ENCODE measurements at regions not wholly inside any gene's neighbourhood (a gene's known extent, or its start where the extent isn't known, plus 50 kb on each side); places are given as distances from the start of the nearest gene placed in this dataset.

- no peak for DNase-seq
- no peaks in the 10 kb centered on the region for H3K27me3 Mint-ChIP-seq
- no peak overlapping the region for H3K27ac Mint-ChIP-seq
- no peaks in the 10 kb centered on the region for H3K27me3 ChIP-seq (ENCODE audit: insufficient read depth, low read length, poor library complexity, severe bottlenecking)
- ChIA-PET POLR2A (no interaction called here), CTCF (no interaction called here)
- H3K4me3 Mint-ChIP-seq: no peak overlapping the region
- H3K27ac ChIP-seq (ENCODE audit: low read depth, low read length): no peak overlapping the region
- peaks cover 13 to 32% (median 28%) of the 10 kb centered on the region in 5 donors for H3K9me3 Mint-ChIP-seq
- H3K36me3 Mint-ChIP-seq: no peaks in the 10 kb centered on the region
- no peaks in the 10 kb centered on the region for H3K36me3 ChIP-seq (ENCODE audit: insufficient read depth, low read length)
- H3K4me3 ChIP-seq (ENCODE audit: low read length): no peak overlapping the region
- no peaks in the 10 kb centered on the region for H3K4me1 Mint-ChIP-seq
- no peaks in the 10 kb centered on the region for H3K9me3 ChIP-seq (ENCODE audit: low read length)
- no peaks in the 10 kb centered on the region for H3K4me1 ChIP-seq (ENCODE audit: insufficient read depth, low read length)
These were observed 515.6 kb upstream of the SGO1 start for GRCh38 chr3:20701641-20702040.

GRCh38 chr3:20700714-20701113 lies 514.7 kb upstream of the SGO1 start:
- DNase-seq: no peak
- Mint-ChIP-seq H3K4me1 (no peaks in the 10 kb centered on the region), H3K27me3 (no peaks in the 10 kb centered on the region), H3K9me3 (peaks cover 9 to 28% (median 25%) of the 10 kb centered on the region in 5 donors), H3K27ac (no peak overlapping the region), H3K36me3 (peaks cover 0 to under 1% (median 0%) of the 10 kb centered on the region in 3 donors), H3K4me3 (no peak overlapping the region)
- Histone ChIP-seq H3K27me3 (ENCODE audit: insufficient read depth, low read length, poor library complexity, severe bottlenecking) (no peaks in the 10 kb centered on the region), H3K4me1 (ENCODE audit: insufficient read depth, low read length) (no peaks in the 10 kb centered on the region), H3K4me3 (ENCODE audit: low read length) (no peak overlapping the region), H3K27ac (ENCODE audit: low read depth, low read length) (no peak overlapping the region), H3K9me3 (ENCODE audit: low read length) (no peaks in the 10 kb centered on the region), H3K36me3 (ENCODE audit: insufficient read depth, low read length) (no peaks in the 10 kb centered on the region)
- CTCF ChIA-PET: no interaction called here
- POLR2A ChIA-PET: no interaction called here

- H3K27ac Mint-ChIP-seq: no peak overlapping the region
- H3K27ac ChIP-seq (ENCODE audit: low read depth, low read length): no peak overlapping the region
- no peak for DNase-seq
- no peaks in the 10 kb centered on the region for H3K9me3 ChIP-seq (ENCODE audit: low read length)
- peaks cover 0 to 4% (median 0%) of the 10 kb centered on the region in 3 donors for H3K36me3 Mint-ChIP-seq
- H3K4me3 ChIP-seq (ENCODE audit: low read length): no peak overlapping the region
- H3K4me1 ChIP-seq (ENCODE audit: insufficient read depth, low read length): no peaks in the 10 kb centered on the region
- no peaks in the 10 kb centered on the region for H3K27me3 ChIP-seq (ENCODE audit: insufficient read depth, low read length, poor library complexity, severe bottlenecking)
- H3K4me3 Mint-ChIP-seq: no peak overlapping the region
- H3K9me3 Mint-ChIP-seq: peaks cover 7 to 28% (median 27%) of the 10 kb centered on the region in 5 donors
- no peaks in the 10 kb centered on the region for H3K36me3 ChIP-seq (ENCODE audit: insufficient read depth, low read length)
- ChIA-PET POLR2A (no interaction called here), CTCF (no interaction called here)
- H3K27me3 Mint-ChIP-seq: no peaks in the 10 kb centered on the region
- no peaks in the 10 kb centered on the region for H3K4me1 Mint-ChIP-seq
These were observed 512.9 kb upstream of the SGO1 start for GRCh38 chr3:20698896-20699295.

- no peak overlapping the region for H3K27ac Mint-ChIP-seq
- H3K36me3 Mint-ChIP-seq: peaks cover 0 to 4% (median 0%) of the 10 kb centered on the region in 3 donors
- Histone ChIP-seq H3K27ac (ENCODE audit: low read depth, low read length) (no peak overlapping the region), H3K4me1 (ENCODE audit: insufficient read depth, low read length) (no peaks in the 10 kb centered on the region), H3K36me3 (ENCODE audit: insufficient read depth, low read length) (no peaks in the 10 kb centered on the region), H3K27me3 (ENCODE audit: insufficient read depth, low read length, poor library complexity, severe bottlenecking) (no peaks in the 10 kb centered on the region), H3K4me3 (ENCODE audit: low read length) (no peak overlapping the region), H3K9me3 (ENCODE audit: low read length) (no peaks in the 10 kb centered on the region)
- no peaks in the 10 kb centered on the region for H3K4me1 Mint-ChIP-seq
- ChIA-PET POLR2A (no interaction called here), CTCF (no interaction called here)
- H3K4me3 Mint-ChIP-seq: no peak overlapping the region
- no peaks in the 10 kb centered on the region for H3K27me3 Mint-ChIP-seq
- DNase-seq: no peak
- peaks cover 0 to 28% (median 23%) of the 10 kb centered on the region in 5 donors for H3K9me3 Mint-ChIP-seq
These were observed 510.6 kb upstream of the SGO1 start for GRCh38 chr3:20696388-20697150.

GRCh38 chr3:20692675-20693074 lies 506.7 kb upstream of the SGO1 start:
- Mint-ChIP-seq H3K9me3 (peaks cover 15 to 40% (median 23%) of the 10 kb centered on the region in 5 donors), H3K27ac (no peak overlapping the region), H3K4me1 (no peaks in the 10 kb centered on the region), H3K27me3 (no peaks in the 10 kb centered on the region), H3K36me3 (peaks cover 0 to 9% (median 0%) of the 10 kb centered on the region in 3 donors), H3K4me3 (no peak overlapping the region)
- H3K27ac ChIP-seq (ENCODE audit: low read depth, low read length): no peak overlapping the region
- DNase-seq: no peak
- no peaks in the 10 kb centered on the region for H3K4me1 ChIP-seq (ENCODE audit: insufficient read depth, low read length)
- no peaks in the 10 kb centered on the region for H3K27me3 ChIP-seq (ENCODE audit: insufficient read depth, low read length, poor library complexity, severe bottlenecking)
- H3K4me3 ChIP-seq (ENCODE audit: low read length): no peak overlapping the region
- H3K36me3 ChIP-seq (ENCODE audit: insufficient read depth, low read length): no peaks in the 10 kb centered on the region
- CTCF ChIA-PET: no interaction called here
- H3K9me3 ChIP-seq (ENCODE audit: low read length): peaks cover 2% of the 10 kb centered on the region
- POLR2A ChIA-PET: no interaction called here

- CTCF ChIA-PET: no interaction called here
- Histone ChIP-seq H3K27ac (ENCODE audit: low read depth, low read length) (no peak overlapping the region), H3K4me1 (ENCODE audit: insufficient read depth, low read length) (no peaks in the 10 kb centered on the region), H3K27me3 (ENCODE audit: insufficient read depth, low read length, poor library complexity, severe bottlenecking) (no peaks in the 10 kb centered on the region), H3K36me3 (ENCODE audit: insufficient read depth, low read length) (no peaks in the 10 kb centered on the region), H3K9me3 (ENCODE audit: low read length) (peaks cover 10% of the 10 kb centered on the region), H3K4me3 (ENCODE audit: low read length) (no peak overlapping the region)
- Mint-ChIP-seq H3K36me3 (no peaks in the 10 kb centered on the region), H3K27ac (no peak overlapping the region), H3K4me3 (no peak overlapping the region), H3K27me3 (no peaks in the 10 kb centered on the region), H3K4me1 (no peaks in the 10 kb centered on the region), H3K9me3 (peaks cover 26 to 55% (median 52%) of the 10 kb centered on the region in 5 donors)
- no peak for DNase-seq
- POLR2A ChIA-PET: no interaction called here
These were observed 497.9 kb upstream of the SGO1 start for GRCh38 chr3:20683910-20684309.

GRCh38 chr3:20682573-20682972 lies 496.6 kb upstream of the SGO1 start:
- no peaks in the 10 kb centered on the region for H3K4me1 Mint-ChIP-seq
- CTCF ChIA-PET: no interaction called here
- H3K27ac ChIP-seq (ENCODE audit: low read depth, low read length): no peak overlapping the region
- POLR2A ChIA-PET: no interaction called here
- no peak for DNase-seq
- H3K27me3 Mint-ChIP-seq: no peaks in the 10 kb centered on the region
- H3K27ac Mint-ChIP-seq: no peak overlapping the region
- no peaks in the 10 kb centered on the region for H3K4me1 ChIP-seq (ENCODE audit: insufficient read depth, low read length)
- no peak overlapping the region for H3K4me3 ChIP-seq (ENCODE audit: low read length)
- no peaks in the 10 kb centered on the region for H3K27me3 ChIP-seq (ENCODE audit: insufficient read depth, low read length, poor library complexity, severe bottlenecking)
- H3K9me3 Mint-ChIP-seq: peaks cover 31 to 52% (median 49%) of the 10 kb centered on the region in 5 donors
- no peaks in the 10 kb centered on the region for H3K36me3 Mint-ChIP-seq
- no peaks in the 10 kb centered on the region for H3K36me3 ChIP-seq (ENCODE audit: insufficient read depth, low read length)
- H3K9me3 ChIP-seq (ENCODE audit: low read length): peaks cover 7% of the 10 kb centered on the region
- H3K4me3 Mint-ChIP-seq: no peak overlapping the region

- Histone ChIP-seq H3K36me3 (ENCODE audit: insufficient read depth, low read length) (no peaks in the 10 kb centered on the region), H3K27ac (ENCODE audit: low read depth, low read length) (no peak overlapping the region), H3K9me3 (ENCODE audit: low read length) (peaks cover 5% of the 10 kb centered on the region), H3K4me3 (ENCODE audit: low read length) (no peak overlapping the region), H3K27me3 (ENCODE audit: insufficient read depth, low read length, poor library complexity, severe bottlenecking) (no peaks in the 10 kb centered on the region), H3K4me1 (ENCODE audit: insufficient read depth, low read length) (no peaks in the 10 kb centered on the region)
- DNase-seq: no peak
- Mint-ChIP-seq H3K36me3 (no peaks in the 10 kb centered on the region), H3K4me3 (no peak overlapping the region), H3K9me3 (peaks cover 27 to 51% (median 49%) of the 10 kb centered on the region in 5 donors), H3K27ac (no peak overlapping the region), H3K4me1 (no peaks in the 10 kb centered on the region), H3K27me3 (no peaks in the 10 kb centered on the region)
- ChIA-PET CTCF (no interaction called here), POLR2A (no interaction called here)
These were observed 495.1 kb upstream of the SGO1 start for GRCh38 chr3:20680990-20681628.
